ENCODE measurements at regions not wholly inside any gene's neighbourhood (a gene's known extent, or its start where the extent isn't known, plus 50 kb on each side); places are given as distances from the start of the nearest gene placed in this dataset.

DNA sequence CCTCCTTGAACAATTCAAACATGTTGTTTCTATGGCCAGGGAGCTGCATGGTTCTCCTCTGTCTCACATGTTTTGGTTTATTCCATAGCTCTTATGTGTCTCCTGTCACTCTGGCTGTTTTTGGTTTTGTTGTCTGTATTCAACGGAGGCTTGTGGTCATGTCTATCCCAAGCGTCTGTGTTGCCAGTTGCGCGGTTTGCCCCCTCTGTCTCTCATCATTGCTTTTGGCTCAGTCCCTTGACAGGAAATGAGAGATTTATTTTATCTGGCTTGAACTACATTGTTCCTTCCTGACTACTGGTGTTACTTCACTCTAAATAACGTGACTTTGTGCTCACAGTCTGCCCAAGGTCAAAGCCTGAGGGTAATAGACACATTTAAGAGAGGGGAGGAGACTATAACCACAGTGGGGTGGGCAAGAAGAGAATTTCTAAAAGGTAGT is 96.4 kb upstream of the SOX5 start:
- no peak for DNase-seq (ENCODE audit: low read depth in 2 of 2)

DNA sequence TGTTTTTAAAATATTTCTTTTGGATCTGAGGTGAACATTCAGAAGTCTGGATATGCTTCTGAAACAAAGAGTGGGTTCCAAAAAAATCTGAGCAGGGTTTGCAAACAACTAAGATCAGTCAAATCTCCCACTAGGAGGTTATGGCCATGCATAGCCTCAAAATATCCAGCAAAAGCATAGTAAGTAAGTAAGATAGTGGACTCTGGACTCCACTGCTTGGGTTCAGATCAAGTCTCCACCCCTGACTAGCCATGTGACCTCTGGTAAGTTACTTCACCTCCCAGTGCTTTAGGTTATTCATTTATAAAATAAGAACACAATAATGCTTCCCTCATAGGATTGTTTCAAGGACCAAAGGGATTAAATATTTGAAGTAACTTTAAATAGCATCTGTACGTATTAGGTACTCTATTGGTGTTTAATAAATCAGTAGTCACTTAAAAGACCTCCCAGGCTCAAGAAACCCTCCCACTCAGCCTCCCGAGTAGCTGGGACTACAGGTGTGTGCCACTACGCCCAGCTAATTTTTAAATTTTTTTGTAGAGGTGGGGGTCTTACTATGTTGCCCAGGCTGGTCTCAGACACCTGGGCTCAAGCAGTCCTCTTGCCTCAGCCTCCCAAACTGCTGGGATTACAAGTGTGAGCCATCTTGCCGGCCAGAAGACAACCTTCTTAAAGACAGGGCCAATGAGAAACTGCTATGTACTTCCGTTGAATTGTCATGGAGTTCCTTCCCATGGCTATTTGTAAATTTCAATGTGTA is 95.7 kb upstream of the SOX5 start:
- no peak for DNase-seq (ENCODE audit: low read depth in 2 of 2)

DNA sequence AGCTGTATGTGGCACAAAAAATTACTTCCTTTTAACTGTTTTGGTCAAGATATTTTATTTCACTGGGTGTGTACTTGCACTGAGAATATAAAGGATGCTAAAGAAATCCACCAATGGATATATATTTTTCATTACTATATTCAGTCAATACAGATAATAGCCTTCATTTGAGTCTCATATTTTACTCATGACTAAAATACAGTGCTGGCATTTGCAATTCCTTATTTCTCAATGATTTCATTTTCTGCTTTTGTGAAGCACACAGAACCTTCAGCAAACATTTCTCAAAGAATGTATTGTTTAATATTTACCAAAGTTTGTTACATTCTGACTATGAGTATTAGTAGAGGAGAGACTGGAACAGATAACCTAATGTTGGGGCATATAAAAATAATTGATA is 93.2 kb upstream of the SOX5 start:
- no peak for DNase-seq (ENCODE audit: low read depth in 2 of 2)

DNA sequence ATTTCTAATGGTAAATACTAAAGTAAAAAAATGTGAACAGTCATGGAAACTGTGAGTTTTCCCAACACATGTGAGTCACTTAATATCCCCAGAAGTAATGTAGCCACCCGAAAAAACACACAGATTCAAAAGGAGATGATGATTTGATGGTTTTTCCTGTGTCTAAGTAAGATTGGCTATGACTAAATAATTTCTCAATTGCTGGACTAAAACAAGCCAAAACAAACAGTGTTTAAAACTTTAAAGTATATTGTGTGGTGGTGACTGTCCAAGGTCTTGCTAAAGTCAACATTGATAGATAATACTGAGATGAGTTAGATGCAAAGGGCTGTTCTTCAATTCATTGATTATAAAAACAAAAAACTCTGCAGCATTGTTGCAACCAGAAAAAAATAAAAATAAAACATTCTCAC is 89.6 kb upstream of the SOX5 start:
- no peak for DNase-seq (ENCODE audit: low read depth in 2 of 2)

DNA sequence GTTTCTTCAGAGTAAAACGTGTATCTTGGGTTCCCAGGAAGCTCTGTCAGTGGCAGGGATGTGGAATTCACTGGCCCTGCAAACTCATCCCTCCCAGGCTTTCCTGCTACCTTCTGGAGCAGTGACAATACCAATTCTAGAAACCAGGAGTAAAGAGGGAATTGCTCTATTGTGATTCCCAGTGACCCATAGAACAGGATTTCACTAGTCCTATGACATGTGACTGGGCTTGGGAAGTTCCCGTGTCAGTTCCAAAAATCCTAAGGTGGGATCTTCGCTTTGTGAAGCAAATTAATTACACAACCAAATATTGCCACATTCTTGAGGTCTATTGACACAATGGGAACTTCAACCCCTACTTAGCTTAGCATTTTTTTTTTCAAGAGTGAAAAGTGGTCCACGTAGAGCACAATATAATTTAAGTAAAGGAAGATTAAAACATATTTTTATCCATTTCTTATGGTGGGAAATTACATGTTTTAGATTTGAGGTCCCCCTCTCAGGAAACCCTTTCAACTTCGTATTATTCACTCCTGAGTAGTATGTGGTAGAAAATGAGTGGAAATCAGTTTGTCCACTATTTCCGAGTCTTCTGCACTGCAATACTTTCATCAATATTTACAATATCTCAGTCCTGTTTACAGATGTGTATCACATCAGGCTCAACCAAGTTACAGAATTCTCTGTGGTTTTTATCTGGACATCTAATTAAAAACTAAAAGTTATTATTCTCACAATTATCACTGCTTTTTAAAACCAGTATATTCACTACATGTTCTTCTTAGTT is 88.9 kb upstream of the SOX5 start:
- DNase-seq (ENCODE audit: low read depth in 2 of 2) = no peak

DNA sequence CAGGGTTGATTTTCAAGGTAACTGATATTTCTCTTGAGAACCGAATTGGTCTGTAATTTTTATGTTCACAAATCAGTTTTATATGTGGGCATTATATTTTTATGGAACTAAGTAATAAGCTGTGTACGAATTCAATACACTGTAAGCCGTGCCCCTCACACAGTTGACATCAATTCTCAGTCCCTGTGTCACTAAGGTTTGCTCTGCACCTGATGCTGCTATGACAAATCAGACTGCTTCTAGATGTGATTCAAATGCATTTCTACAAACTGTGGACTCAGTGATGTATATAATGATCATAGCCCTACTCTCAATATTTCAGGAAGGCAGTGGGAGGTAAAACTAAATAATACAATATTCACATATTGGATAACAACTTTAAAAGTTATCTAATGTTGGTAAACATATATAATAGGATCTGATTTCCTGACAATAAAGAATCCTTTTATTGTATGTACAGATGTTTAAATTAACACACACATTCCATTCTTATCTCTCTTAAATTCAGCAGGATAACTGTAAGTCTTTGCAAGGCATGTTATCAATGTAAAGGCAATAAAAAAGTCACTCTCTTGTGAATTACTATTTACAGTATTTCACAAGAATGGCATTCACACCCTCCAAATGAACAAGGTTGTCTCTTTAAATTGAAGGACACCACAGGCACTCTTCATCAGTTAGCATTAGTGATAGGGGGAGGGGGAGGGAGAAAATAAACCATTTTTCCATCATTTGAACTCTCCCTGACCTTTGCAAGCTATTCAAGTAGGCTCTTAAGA is 87.2 kb upstream of the SOX5 start:
- no peak for DNase-seq (ENCODE audit: low read depth in 2 of 2)

DNA sequence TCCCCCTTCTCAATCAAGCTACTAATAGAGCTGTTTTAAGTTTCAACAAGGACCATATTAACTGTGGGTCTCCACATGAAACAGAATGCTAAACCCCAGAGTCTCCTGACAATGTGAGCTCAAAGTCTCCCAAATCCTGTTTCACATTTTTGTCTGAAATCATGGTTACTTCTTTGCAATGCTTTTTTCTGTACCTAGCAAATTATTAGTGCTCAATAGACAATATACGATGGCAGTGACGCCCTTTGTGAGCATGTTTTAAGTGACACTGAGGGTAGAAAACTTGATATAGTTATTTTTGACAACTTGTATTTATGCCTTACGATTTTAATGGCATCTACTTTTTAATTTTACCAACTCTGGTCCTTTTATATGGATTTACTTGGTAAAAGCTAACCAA is 85.4 kb upstream of the SOX5 start:
- DNase-seq (ENCODE audit: low read depth in 2 of 2) = no peak

DNA sequence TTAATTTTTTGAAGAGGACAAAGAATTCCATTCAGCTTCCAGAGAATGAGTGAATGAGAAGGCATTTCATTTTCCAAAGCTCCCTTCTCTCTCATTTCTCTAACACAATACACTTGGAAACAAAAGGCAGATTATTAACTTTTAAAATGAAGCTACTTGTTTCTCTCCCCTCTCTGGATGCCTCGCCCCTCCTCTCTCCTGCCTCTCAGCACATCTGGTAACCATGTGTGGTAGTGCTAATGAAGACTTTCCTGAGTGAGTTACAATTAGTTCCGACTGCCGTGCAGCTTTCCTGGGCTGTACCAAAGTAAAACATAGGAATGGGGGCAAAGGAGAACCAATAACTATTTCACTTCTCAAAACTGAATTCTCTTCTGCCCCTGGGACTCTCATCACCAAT is 84.7 kb upstream of the SOX5 start:
- DNase-seq (ENCODE audit: low read depth in 2 of 2) = no peak

DNA sequence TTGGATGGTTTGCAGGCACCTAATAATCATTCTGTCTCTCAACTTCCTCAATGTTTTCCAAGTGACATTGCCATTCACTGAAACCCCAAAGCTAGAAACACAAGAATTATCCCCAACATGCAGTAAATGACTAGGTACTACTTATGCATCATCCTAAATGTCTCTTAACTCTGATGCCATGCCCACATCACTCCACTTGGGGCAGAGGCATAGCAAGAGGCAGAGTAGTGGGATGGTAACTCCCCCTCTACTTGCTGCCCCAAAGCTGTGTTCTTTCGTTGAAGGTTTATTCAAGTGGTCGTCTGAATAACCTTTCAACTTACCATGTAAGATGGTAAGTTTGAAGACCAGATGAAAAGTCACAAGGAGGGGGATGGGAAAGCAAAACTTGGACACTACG is 77.9 kb upstream of the SOX5 start:
- no peak for DNase-seq (ENCODE audit: low read depth in 2 of 2)

DNA sequence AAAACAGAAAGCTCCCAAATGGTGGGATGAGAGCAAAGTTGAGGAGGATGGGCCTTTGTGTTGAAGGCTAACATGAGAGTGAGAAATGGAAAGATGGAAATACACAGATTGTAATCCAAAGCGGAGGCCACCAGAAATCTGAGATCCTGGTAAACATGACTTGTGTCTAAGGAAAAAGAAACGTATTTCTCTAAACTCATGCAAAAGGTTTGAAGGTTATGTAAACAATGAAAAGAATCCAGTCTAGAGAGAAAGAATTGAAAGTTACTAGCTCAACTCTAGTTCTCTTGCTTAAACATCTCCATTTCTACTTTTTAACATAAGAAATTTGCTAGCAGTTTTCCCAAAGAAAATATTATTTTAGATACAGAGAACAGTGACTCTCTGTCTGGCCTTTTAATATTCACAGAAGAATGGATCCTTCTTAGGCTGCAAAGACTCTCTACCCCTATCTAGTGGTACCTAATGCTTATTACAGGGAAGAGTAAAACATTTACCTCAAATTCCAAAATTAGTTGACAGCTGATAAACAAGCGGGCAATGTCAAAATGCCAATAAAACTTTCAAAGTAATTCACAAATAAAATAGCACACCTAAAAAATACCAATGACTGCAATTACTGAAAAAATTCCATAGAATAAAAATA is 75.8 kb upstream of the SOX5 start:
- DNase-seq (ENCODE audit: low read depth in 2 of 2) = no peak

DNA sequence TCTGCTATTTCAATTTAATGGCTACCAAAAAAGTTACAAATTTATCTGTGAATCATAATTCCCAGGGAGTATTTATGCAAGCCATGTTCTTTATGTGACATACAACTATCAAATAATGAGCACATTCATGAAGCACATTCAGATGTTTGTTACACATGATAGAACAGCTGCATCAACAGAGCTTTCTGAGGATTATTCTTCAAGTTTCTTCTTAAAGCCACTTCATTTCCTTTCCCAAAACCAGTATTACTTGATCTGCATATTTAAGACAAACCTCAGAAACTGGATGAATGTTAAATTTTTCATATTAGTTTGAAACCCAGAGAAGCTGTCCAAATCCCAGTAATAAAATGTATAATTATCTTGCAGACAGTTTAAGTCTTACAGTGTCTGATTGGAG is 73.6 kb upstream of the SOX5 start:
- DNase-seq (ENCODE audit: low read depth in 2 of 2) = no peak

DNA sequence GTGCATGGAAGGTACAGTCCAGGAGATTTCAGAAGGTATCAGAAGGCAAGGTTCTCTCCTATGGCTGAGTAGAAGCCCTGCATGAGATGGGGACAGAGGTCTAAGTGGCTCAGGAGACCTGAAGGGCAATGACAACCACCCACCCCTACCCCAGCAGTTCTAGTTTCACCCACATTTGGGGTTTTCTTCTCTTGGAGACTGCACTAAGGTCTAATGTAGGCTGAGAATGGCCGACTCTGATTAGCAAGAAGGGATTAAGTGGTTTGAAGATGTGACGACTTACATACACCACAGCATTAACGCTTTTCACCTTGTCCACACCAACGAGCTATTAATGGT is 71.7 kb upstream of the SOX5 start:
- no peak for DNase-seq (ENCODE audit: low read depth in 2 of 2)

DNA sequence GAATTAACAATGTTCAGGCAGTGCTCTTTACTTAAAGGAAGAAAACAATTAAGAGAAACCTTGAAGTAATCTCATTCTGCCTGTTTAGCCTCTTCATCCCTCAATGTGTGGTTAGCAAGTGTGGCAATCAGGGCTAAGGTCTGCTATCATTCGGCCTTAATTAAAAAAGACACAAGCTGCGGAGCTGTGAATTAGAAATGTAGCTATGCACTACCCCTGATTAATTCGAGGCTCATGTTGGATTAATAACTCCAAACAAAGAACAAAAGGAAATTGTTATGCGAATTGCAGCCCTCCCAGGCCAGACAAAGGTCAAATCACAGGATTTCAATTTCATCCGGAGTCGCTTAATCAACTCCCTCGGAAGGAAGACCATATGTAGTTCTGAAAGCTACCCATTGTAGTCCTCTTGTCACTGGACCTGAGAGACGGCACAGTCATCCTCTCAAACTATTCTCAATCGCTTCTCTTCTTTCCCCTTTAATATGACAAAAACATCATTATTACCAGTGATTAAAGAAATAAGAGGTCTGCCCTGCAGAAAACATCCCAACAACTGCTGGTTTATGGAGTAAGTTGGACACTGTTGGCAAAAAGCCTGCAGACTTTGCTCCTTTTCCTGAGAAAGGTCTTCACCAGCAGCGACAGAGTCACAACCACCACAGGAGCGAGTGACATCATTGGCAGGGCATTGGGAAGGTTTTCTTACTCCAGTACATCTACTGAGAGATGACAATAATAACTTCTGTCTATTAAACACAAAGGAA is 71.1 kb upstream of the SOX5 start:
- no peak for DNase-seq (ENCODE audit: low read depth in 2 of 2)

DNA sequence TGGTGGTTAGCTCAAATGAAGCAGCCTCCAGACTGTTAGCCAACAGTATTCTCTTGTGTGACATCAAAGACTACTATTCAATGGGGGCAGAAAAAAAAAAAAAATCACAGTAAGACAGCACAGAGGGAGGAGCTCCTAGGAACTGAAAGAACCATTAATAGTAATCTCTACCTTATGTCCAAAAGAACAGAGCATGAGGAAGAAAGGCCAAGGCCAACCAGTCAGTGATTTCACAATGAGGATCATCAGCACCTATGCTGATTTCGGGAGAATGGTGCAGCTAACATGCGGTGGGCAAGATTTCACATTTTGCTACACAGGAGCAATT is 66.3 kb upstream of the SOX5 start:
- no peak for DNase-seq (ENCODE audit: low read depth in 2 of 2)

DNA sequence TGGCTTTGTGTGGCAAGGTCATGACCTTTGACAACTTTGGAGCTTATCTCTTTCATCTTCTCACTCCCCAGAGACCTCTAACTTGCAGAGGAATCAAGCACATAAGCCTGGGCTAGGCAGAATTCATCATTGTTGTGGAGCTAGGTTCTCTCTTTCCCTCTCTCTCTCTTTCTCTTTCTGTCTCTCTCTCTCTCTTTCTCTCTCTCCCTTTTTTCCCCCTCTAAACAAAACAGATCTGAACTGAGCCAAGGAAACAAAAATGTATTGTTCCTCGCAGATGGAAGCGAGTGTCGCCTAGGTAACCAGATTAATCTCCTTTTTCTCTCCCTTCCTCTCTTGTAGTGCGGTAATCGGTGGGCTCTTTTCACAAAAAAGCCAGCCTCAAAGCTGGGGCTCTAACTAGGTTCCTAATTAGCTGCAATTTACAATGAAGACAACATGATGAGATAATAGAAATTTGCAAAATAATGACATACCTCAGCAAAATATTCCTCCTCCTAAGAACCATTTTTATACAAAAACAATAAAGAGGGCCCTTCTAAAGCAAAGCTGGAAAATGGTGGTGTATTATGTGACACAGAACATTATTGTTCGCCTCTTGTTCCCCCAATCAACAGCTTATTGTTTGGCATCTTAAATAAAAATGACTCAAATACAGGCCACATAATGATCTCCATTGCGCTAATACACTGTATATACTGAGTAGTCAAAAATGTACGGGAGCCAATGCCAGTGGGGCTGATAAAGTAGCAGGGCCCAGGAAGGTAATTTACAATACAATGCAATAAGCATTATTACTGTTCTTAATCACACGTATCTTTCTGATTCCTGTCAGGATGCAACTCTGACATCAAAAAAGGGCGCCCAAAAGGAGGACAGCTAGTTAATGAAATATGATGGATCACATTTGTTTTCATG is 65.7 kb upstream of the SOX5 start:
- DNase-seq (ENCODE audit: low read depth in 2 of 2) = no peak

DNA sequence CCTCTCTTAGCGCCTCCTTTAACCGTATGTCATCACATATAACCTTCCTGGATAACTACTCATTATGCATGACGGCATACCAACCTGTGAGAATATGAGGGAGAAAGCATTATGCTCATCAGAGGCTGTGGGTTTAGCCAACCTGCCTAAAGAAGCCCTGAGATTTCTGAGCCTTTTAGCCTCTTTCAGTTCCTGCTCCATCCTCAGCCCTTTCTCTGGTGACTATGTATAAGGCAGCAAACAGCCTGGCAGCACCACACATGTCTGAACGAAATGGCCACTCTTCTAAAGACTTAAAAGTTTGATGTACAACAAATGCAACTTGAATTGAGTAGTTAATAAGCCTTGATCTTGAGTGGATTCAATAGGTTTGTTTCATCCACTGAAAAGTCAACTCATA is 64.8 kb upstream of the SOX5 start:
- no peak for DNase-seq (ENCODE audit: low read depth in 2 of 2)

DNA sequence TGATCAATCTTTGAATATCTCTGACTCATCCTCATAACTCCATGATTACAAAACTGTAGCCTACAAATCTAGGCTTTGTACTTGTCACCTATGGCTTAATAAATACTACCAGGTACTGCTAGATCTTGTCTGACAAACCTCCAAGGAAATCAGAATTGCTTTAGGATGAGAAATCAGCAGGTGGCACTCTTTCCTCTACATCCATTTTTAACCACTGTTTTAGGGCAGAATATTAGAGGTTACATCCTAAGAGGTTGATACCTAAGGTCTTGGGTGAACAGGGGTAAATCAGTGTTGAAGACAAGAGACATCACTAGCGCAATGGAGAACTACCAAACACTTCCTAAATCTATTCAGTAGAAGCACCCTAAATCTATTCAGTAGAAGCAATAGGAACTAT is 63.1 kb upstream of the SOX5 start:
- DNase-seq (ENCODE audit: low read depth in 2 of 2) = no peak

DNA sequence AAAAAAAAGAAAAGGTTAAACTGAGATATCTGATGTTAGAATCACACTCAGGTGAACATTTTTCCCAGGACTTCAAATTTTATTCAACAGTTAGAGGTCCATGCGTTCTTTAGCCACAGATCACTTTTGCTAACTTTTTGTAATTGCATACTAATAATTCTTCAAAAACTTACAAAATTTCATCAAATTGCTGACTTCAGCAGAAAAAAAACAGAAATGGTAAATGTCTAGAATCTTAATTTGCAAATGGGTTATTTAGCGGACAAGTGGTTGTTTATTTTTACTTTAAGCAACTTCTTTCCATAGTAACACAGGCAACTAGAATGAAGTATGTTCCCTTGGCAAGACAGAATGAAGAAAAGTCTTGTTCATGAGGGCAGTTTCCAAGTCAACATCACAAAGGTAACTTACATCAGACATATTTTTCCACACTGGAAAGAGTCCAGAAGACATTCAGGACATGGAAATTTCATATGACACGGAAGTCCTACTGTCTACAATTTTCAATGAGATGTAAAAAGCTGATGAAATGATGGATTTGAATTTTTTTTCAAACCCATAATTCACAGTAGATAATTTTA is 62.5 kb upstream of the SOX5 start:
- no peak for DNase-seq (ENCODE audit: low read depth in 2 of 2)

DNA sequence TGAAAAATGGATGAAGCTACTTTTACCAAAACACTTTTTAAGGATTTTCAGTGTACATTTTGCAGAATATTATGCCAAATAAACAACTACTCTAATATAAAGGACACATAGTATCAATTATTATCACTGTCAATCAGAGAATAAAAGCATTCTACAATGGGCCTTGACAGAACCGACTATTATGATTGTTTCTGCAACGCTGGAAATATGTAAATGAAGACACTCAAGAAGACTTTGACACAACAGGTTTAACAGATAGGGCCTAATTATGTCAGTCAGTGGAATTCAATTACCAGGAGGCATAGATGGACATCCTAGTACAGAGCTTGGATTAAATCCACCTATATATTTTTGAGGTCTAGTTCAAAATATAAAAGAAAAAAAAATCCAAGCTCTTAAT is 58.7 kb upstream of the SOX5 start:
- no peak for DNase-seq (ENCODE audit: low read depth in 2 of 2)

Measured in stimulated activated CD4-positive, alpha-beta T cell treated with anti-CD3 and anti-CD28 coated beads, Interleukin-12 subunit alpha, Interleukin-12 subunit beta, amount 100 ng/mL, for 24 hours (primary cell).